ENCODE measurements at regions not wholly inside any gene's neighbourhood (a gene's known extent, or its start where the extent isn't known, plus 50 kb on each side); places are given as distances from the start of the nearest gene placed in this dataset.

- TF ChIP-seq CTCF (IDR thresholded peaks at IDR 0.05; ENCODE audit: low read depth, low read length) (no peak), MAX (IDR thresholded peaks at IDR 0.05; ENCODE audit: low read depth, low read length) (no peak), POLR2A (IDR thresholded peaks at IDR 0.05; ENCODE audit: extremely low read depth, insufficient read length) (no peak)
Measured at GRCh38 chr3:178291574-178292370, 244.5 kb upstream of the KCNMB2 start.
